ENCODE measurements at regions not wholly inside any gene's neighbourhood (a gene's known extent, or its start where the extent isn't known, plus 50 kb on each side); places are given as distances from the start of the nearest gene placed in this dataset.
"Not testable (repeated sequence)": the region's sequence is repeated elsewhere in the genome, so short reads cannot be mapped to it uniquely, and the experiment has no call there.

- H3K4me3 ChIP-seq (replicated peaks in 1 of 3; ENCODE audit: insufficient read depth in 1 of 3, low read depth in 1 of 3, low read length in 3 of 3); H3K79me2 ChIP-seq (ENCODE audit: control insufficient read depth, insufficient read depth, low read length); H4K20me1 ChIP-seq (replicated peaks; ENCODE audit: control insufficient read depth, extremely low read depth, insufficient read depth, low read length); BruUV-seq (replicated peaks); FAIRE-seq; POLR2A ChIA-PET; H3K9ac ChIP-seq (replicated peaks; ENCODE audit: extremely low read depth, insufficient read depth, low read length); H2AFZ ChIP-seq (ENCODE audit: low read depth, low read length); H3K9me3 ChIP-seq (replicated peaks; ENCODE audit: control insufficient read depth, insufficient read depth, low read length); H3K36me3 ChIP-seq (ENCODE audit: control insufficient read depth in 2 of 2, extremely low read depth in 1 of 2, insufficient read depth in 2 of 2, low read length in 2 of 2); H3K4me1 ChIP-seq (ENCODE audit: control insufficient read depth, extremely low read depth, insufficient read depth, low read length); dilution Hi-C loops (cut with MboI; ENCODE audit: extremely low pct_ligation_motif_present, low sequenced_read_pairs); CTCF ChIA-PET; DNase-seq (ENCODE audit: low read depth, low spot score); H3K27ac ChIP-seq (ENCODE audit: insufficient read depth, low read depth, low read length); intact Hi-C loops (cut with micrococcal nuclease); H3K4me2 ChIP-seq (ENCODE audit: insufficient read depth, low read length); H3K9me1 ChIP-seq (replicated peaks; ENCODE audit: control insufficient read depth, extremely low read depth, insufficient read depth, low read length); H3K27me3 ChIP-seq (ENCODE audit: control insufficient read depth in 2 of 2, insufficient read depth in 2 of 2, low read length in 2 of 2): not testable (repeated sequence)
Observed at GRCh38 chr4:3631544-3632266, 99.5 kb upstream of the LRPAP1 start.

DNA sequence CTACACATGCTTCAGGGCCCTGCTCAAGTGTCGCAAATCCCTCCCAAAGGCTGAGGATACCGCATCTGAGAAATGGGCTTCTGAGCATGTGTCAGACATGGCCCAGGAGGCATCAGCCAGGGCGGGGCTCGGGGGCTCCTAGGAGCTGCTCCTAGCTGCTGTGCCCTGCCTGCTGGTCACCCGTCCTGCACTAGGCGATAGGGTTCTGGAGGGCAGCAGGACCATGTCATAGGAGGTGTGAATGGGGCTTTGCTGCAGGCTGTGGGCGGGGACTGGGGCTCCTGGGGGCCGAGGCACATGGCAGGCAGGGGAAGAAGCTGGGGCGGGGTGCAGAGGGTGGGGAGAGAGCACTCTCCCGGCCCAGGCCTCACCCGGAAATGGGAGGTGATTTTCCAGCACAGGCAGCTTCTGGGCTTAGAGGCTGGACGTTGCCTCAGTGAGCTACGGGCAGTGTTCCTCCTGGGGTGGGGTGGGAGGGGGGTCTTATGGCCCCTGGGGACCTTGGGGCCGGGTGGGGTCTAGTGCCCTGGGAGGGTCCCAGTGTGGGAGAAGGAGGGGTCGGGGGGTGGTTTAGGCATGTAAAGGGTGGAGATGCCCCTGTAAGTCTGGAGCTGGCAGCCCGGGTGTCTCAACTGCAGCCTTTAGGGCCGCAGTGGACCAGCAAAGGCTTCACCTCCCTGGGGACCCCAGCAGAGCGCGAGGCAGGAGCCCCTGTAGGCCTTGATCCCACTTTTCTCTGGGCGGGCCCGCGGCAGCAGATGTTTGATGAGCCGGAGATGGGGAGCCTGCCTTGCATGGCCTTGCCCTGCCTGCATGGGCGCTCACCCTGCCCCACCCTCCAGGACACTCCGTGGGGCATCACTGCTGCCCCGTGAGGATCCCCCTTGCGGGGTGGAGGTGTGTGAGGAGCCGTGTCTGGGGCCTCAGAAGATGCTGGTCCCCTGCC lies 98.6 kb upstream of the LRPAP1 start:
- dilution Hi-C loops (cut with MboI; ENCODE audit: extremely low pct_ligation_motif_present, low sequenced_read_pairs), result no loop called here
- Histone ChIP-seq H3K9me3 (replicated peaks; ENCODE audit: control insufficient read depth, insufficient read depth, low read length) (no peaks in the 10 kb centered on the region), H2AFZ (ENCODE audit: low read depth, low read length) (no peak overlapping the region), H3K9ac (replicated peaks; ENCODE audit: extremely low read depth, insufficient read depth, low read length) (no peak overlapping the region), H4K20me1 (replicated peaks; ENCODE audit: control insufficient read depth, extremely low read depth, insufficient read depth, low read length) (no peaks in the 10 kb centered on the region), H3K27ac (ENCODE audit: insufficient read depth, low read depth, low read length) (no peak overlapping the region), H3K79me2 (ENCODE audit: control insufficient read depth, insufficient read depth, low read length) (no peaks in the 10 kb centered on the region), H3K4me2 (ENCODE audit: insufficient read depth, low read length) (no peak overlapping the region), H3K4me3 (replicated peaks in 1 of 3; ENCODE audit: insufficient read depth in 1 of 3, low read depth in 1 of 3, low read length in 3 of 3) (no peak overlapping the region), H3K9me1 (replicated peaks; ENCODE audit: control insufficient read depth, extremely low read depth, insufficient read depth, low read length) (no peaks in the 10 kb centered on the region), H3K27me3 (ENCODE audit: control insufficient read depth in 2 of 2, insufficient read depth in 2 of 2, low read length in 2 of 2) (no peaks in the 10 kb centered on the region), H3K36me3 (ENCODE audit: control insufficient read depth in 2 of 2, extremely low read depth in 1 of 2, insufficient read depth in 2 of 2, low read length in 2 of 2) (no peaks in the 10 kb centered on the region), H3K4me1 (ENCODE audit: control insufficient read depth, extremely low read depth, insufficient read depth, low read length) (no peaks in the 10 kb centered on the region)
- no peak for FAIRE-seq
- TF ChIP-seq, protein P1, sequence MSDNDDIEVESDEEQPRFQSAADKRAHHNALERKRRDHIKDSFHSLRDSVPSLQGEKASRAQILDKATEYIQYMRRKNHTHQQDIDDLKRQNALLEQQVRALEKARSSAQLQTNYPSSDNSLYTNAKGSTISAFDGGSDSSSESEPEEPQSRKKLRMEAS (IDR thresholded peaks at IDR 0.05; ENCODE audit: insufficient read depth, insufficient read length), result no peak
- intact Hi-C loops (cut with micrococcal nuclease), result no loop called here
- no peak for DNase-seq (ENCODE audit: low read depth, low spot score)
- ChIA-PET CTCF (no interaction called here), POLR2A (no interaction called here)
- no TSS peak for BruUV-seq (replicated peaks)

Data from endothelial cell of umbilical vein (primary cell).